ENCODE measurements at regions not wholly inside any gene's neighbourhood (a gene's known extent, or its start where the extent isn't known, plus 50 kb on each side); places are given as distances from the start of the nearest gene placed in this dataset.

DNA sequence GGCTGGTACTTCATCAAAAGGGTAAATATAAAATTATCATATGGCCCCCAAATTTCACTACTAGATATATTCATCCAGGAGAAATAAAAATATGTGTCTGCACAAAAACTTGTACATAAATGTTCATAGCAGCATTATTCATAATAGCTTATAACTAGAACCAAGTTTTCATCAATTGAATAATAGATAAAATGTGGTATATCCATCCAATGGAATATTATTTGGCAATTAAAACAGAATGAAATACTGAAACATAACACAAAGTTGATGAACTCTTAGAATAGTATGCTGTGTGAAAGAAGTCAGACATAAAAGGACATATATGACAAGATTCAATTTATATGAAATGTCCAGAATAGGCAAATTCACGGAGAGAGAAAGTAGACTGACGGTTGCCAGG is 389.3 kb upstream of the ADAMTS9 start:
- TF ChIP-seq, protein P1, sequence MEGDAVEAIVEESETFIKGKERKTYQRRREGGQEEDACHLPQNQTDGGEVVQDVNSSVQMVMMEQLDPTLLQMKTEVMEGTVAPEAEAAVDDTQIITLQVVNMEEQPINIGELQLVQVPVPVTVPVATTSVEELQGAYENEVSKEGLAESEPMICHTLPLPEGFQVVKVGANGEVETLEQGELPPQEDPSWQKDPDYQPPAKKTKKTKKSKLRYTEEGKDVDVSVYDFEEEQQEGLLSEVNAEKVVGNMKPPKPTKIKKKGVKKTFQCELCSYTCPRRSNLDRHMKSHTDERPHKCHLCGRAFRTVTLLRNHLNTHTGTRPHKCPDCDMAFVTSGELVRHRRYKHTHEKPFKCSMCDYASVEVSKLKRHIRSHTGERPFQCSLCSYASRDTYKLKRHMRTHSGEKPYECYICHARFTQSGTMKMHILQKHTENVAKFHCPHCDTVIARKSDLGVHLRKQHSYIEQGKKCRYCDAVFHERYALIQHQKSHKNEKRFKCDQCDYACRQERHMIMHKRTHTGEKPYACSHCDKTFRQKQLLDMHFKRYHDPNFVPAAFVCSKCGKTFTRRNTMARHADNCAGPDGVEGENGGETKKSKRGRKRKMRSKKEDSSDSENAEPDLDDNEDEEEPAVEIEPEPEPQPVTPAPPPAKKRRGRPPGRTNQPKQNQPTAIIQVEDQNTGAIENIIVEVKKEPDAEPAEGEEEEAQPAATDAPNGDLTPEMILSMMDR (IDR thresholded peaks at IDR 0.05), result no peak
- no peak for TF ChIP-seq ZFX (IDR thresholded peaks at IDR 0.05; ENCODE audit: borderline replicate concordance)
